ENCODE measurements at regions not wholly inside any gene's neighbourhood (a gene's known extent, or its start where the extent isn't known, plus 50 kb on each side); places are given as distances from the start of the nearest gene placed in this dataset.

- TF ChIP-seq CTCF (IDR thresholded peaks at IDR 0.05; ENCODE audit: insufficient read depth, low read length, poor library complexity, severe bottlenecking) (no peak), EZH2phosphoT487 (conservative IDR thresholded peaks at IDR 0.05; ENCODE audit: low read length) (no peak)
Measured at GRCh38 chr9:15007698-15008097, 97.5 kb upstream of the FREM1 start.

Data from SU-DHL-6 (cell line).